IMR-90 (cell line): ENCODE measurements at regions not wholly inside any gene's neighbourhood (a gene's known extent, or its start where the extent isn't known, plus 50 kb on each side); places are given as distances from the start of the nearest gene placed in this dataset.
"Not testable (repeated sequence)": the region's sequence is repeated elsewhere in the genome, so short reads cannot be mapped to it uniquely, and the experiment has no call there.

Experiments used
- CEBPB ChIP-seq: IDR thresholded peaks from 2 replicates; pipeline ENCODE4 v1.6.1; 2012; ENCODE audit warnings: low read depth, low read length, improper control_type of control experiment
- MXI1 ChIP-seq: IDR thresholded peaks from 2 replicates; pipeline ENCODE4 v1.6.1; 2012; ENCODE audit warnings: low read depth, mild to moderate bottlenecking, low read length, moderate library complexity, borderline replicate concordance
- POLR2A ChIP-seq: IDR thresholded peaks from 2 replicates; pipeline ENCODE4 v1.6.1; 2012; ENCODE audit warnings: mild to moderate bottlenecking, low read depth, low read length
- RAD21 ChIP-seq: IDR thresholded peaks from 2 replicates; pipeline ENCODE4 v1.6.1; 2012; ENCODE audit warnings: low read length, improper control_type of control experiment
- TF ChIP-seq, protein P1 (sequence below): conservative IDR thresholded peaks from 2 replicates; pipeline ENCODE4 v1.5.1; 2012; ENCODE audit warnings: mild to moderate bottlenecking, low read depth, low read length, improper control_type of control experiment

GRCh38 chr2:129807642-129808338, 171.7 kb upstream of the RAB6C start:
- TF ChIP-seq POLR2A, RAD21, CEBPB, MXI1: not testable (repeated sequence)
- TF ChIP-seq, protein P1, sequence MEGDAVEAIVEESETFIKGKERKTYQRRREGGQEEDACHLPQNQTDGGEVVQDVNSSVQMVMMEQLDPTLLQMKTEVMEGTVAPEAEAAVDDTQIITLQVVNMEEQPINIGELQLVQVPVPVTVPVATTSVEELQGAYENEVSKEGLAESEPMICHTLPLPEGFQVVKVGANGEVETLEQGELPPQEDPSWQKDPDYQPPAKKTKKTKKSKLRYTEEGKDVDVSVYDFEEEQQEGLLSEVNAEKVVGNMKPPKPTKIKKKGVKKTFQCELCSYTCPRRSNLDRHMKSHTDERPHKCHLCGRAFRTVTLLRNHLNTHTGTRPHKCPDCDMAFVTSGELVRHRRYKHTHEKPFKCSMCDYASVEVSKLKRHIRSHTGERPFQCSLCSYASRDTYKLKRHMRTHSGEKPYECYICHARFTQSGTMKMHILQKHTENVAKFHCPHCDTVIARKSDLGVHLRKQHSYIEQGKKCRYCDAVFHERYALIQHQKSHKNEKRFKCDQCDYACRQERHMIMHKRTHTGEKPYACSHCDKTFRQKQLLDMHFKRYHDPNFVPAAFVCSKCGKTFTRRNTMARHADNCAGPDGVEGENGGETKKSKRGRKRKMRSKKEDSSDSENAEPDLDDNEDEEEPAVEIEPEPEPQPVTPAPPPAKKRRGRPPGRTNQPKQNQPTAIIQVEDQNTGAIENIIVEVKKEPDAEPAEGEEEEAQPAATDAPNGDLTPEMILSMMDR = not testable (repeated sequence)
